Activated CD8-positive, alpha-beta memory T cell treated with anti-CD3 and anti-CD28 coated beads, Interleukin-2, amount 50 U/mL, for 48 hours (primary cell): ENCODE measurements at regions not wholly inside any gene's neighbourhood (a gene's known extent, or its start where the extent isn't known, plus 50 kb on each side); places are given as distances from the start of the nearest gene placed in this dataset.
A peak's percentile ranks its signal among the peaks of the same experiment; 100 is the strongest.
"Not testable (repeated sequence)": the region's sequence is repeated elsewhere in the genome, so short reads cannot be mapped to it uniquely, and the experiment has no call there.

Source experiments
- DNase-seq: peaks from one replicate; pipeline ENCODE4 v3.0.0-alpha.2; 2020

- no peak for DNase-seq
Observed at GRCh38 chr2:161033059-161033660, 127.1 kb upstream of the TANK start.

GRCh38 chr2:161036926-161037325 lies 123.3 kb upstream of the TANK start:
- no peak for DNase-seq

DNA sequence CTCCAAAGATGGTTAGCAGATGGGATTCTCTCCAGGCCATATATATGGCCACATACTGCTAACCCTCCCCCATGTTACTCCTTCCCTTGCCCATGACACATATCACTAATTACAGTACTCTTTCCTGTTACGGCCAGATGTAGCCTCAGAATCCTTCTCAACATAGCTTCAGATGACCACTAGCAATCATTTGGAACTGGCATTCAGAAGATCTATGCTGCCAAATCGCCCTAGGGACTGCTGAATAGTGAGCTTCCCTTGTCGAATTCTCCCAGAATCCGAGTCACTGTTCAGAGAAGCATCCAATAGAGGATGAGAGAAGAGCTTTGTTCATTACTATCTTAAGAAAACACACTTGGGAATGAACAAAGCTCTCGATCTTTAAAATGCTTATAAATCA lies 121.2 kb upstream of the TANK start:
- no peak for DNase-seq

GRCh38 chr2:161041356-161041755 lies 118.9 kb upstream of the TANK start:
- no peak for DNase-seq

- no peak for DNase-seq
Observed at GRCh38 chr2:161042990-161043625, 117.1 kb upstream of the TANK start.

DNA sequence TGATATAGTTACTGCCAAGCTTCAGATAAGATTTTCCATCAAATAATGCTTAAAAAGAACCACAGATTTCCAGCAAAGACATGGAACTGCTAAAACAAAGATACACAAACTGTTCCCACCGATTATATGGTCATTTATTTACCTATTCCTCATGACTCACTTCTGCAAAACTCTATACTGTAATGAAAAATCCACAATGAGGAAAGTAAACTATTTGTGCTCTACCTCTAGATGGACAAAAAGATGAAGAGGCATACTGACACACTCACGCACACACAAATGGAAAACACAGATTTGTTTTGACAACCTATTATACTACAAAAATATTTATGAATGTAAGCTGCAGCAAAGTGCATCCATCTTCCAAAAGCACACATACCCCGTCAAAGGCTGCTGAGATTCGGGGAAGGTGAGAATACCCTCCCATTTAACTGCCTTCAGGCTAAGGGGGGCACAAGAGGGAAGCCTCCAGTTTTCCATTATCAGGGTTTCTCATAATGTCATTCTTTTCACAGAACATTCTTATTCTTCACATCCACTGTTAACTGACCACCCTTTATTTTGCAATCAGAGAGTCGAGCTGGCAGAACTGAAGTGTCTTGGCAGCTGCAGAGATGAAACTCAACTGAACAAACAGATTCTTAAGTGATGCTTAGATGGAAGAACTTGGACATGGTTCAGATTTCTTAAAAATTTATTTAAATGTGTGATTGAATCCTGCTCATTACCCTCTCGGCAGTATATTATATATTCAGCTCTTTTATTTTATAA lies 115.9 kb upstream of the TANK start:
- DNase-seq, result no peak

DNA sequence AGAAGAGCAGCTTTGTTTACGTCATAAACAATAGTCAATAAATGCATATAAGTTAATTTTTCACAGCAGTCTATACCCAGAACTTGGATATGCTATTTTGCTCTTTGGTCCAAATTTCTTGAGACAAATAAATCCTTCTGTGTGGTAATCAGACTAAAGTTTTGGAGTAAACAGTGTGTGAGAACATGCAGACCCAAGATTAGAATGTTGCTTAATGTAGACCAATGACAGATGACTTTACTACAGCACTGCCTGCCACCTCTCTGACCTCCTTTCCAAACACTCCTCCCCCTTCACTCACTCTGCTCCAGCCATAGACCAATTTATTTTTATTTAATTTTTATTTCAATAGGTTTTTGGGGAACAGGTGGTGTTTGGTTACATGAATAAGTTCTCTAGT lies 115.3 kb upstream of the TANK start:
- no peak for DNase-seq

DNA sequence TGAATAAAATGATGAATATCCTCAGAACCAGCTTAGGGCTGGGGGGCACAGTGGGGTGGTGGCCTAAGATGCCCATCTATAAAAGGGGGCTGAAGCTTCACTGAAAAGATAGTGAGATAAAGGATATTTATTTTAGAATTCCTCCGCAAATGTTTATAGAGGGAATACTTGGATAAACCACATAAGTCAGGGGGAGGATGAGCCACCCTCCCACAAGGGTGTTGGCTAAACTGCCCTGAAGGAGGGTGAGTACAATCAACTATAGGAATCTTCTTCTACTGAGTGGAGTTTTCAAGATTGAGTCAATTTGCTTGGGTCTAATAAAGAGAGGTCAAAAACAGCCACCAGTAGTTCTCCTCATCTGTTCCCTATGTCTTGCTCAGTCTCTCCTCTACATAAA lies 114.5 kb upstream of the TANK start:
- no peak for DNase-seq

- no peak for DNase-seq
Observed at GRCh38 chr2:161046876-161047275, 113.4 kb upstream of the TANK start.

- DNase-seq, result no peak
Observed at GRCh38 chr2:161048317-161048716, 111.9 kb upstream of the TANK start.

DNA sequence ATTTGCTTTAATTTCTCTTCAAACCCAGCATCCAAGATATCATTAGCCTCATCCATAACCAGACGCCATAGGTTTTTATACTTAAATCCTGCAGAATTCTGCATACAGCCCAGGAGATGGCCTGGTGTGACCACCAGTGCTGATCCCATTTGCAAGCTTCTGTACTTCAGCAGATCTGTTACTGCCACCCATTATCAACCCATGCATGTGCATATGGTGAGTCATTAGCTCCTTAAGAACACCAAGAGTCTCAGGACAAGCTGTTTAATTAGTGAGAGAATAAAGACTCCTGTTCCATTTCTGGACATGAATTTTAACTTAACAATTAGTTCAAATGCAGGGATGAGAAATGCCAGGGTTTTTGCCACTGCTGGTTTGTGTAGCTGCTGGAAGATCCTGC lies 110.7 kb upstream of the TANK start:
- no peak for DNase-seq

GRCh38 chr2:161052214-161052613 lies 108.0 kb upstream of the TANK start:
- DNase-seq, result no peak

GRCh38 chr2:161055289-161055688 lies 104.9 kb upstream of the TANK start:
- DNase-seq, result no peak

GRCh38 chr2:161059388-161059787 lies 100.8 kb upstream of the TANK start:
- no peak for DNase-seq

DNA sequence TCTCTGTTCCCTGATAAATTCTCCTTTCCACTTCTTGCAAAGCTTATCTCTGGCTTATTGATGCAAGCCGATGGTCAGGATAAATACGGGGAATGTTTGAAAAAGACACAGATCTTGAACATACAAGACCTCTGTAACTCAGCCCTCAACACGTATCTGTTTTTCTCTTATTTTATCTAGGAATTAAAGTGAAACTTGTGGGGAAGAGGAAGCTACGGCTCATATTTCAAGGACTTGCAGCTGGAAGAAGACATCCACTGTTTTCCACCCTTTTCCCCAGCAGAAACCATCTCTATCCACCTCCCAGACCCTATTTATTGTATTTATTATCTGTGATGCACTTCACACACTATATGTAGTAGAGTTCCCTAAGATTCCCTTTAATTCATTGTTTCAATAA lies 98.4 kb upstream of the TANK start:
- DNase-seq, result no peak

DNA sequence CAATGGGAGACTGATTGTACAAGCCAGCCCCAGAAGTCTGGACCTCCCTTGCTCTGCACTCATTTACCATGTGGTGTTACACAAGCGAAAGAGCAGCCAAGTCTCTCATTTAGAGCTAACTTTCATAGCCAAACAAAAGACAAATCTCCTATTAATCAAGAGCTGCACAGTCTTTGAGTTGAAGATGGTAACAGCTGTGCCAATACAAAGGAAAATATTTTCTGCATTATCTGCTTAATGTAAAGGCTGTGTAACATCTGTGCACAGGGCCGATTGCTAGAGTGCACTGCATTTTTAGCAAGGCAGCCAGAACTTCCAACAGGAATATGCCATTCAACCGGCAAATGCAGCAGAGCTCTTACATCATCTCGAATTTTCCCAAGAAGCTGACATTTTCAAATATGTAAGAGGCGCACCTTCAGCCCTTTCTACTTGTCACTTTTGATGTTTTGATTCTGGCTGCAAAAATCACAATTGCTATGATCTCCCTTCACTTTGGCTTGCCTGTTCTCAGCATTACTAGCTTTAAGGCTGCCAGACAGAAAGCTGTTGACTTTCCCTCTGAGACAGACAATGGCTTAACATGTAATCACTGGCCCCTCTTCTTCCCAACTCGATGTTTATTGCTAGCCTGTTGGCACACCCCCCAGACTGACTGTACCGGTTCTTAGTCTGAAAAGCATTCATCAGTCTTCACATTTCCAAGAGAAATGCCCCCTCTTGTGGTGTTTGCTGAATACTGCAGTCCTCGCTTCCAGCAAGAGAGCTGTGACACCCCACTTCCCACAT lies 96.9 kb upstream of the TANK start:
- DNase-seq, result peak; percentile 70

GRCh38 chr2:161063946-161064306 lies 96.3 kb upstream of the TANK start:
- DNase-seq, result no peak

- DNase-seq, result no peak
Observed at GRCh38 chr2:161067846-161068350, 92.3 kb upstream of the TANK start.

DNA sequence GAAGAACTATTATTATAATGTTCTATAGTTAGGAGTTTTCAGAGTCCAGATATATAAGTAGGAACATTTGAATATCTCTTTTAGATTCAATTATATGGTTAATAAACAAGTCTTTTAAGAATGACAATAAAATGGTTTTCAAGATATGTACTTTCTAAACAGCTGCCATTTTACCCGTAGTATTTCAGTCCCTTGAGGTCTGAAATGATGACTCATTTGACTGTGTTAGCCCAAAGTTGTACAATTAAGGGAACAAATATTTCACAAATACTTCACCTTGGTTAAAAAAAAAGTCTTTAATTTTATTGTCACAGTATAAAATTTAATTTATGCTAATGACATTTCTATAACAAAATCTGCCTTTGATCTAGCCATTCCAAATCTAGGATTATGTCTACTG lies 91.6 kb upstream of the TANK start:
- no peak for DNase-seq

GRCh38 chr2:161070693-161071479 lies 89.3 kb upstream of the TANK start:
- DNase-seq, result no peak

DNA sequence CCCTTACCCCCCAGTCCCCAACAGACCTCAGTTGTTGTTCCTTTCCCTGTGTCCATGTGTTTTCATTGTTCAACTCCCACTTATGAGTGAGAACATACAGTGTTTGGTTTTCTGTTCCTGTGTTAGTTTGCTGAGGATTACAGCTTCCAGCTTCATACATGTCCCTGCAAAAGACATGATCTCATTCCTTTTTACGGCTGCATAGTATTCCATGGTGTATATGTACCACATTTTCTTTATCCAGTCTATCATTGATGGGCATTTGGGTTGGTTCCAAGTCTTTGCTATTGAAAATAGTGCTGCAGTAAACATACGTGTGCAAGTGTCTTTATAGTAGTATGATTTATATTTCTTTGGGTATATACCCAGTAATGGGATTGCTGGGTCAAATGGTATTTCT lies 87.8 kb upstream of the TANK start:
- DNase-seq, result not testable (repeated sequence)

DNA sequence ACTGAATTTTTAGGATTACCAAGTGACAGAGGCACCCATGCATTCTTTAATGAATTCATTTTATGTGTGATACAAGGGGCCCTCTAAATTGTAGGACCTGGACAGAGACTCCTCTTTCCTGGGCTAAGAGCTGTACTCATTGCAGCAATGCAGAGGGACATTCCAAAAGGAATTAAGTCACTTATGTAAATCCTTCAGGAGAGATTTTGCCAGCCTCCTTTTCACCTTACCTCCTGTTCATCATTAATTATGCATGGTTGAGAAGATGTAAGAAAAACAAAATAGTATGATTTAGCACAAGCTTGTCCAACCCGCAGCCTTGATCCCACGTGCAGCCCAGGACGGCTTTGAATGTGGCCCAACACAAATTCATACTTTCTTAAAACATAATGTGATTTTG lies 84.5 kb upstream of the TANK start:
- no peak for DNase-seq

DNA sequence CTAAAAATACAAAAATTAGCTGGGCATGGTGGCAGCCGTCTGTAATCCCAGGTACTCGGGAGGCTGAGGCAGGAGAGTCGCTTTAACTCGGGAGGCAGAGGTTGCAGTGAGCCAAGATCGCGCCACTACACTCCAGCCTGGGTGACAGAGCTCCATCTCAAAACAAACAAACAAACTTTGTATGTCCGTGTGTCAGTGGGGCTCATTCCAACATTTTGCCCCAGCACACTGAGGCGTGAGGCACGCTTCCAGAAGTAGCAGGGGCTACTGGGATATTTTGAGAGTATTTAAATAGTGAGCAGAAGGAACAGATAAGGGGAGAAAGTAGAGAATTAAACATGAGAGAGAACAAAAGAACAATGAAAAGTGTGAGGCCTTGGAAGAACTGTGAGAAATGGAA lies 83.3 kb upstream of the TANK start:
- DNase-seq, result peak; percentile 59
